NT2/D1 (cell line): ENCODE measurements at regions not wholly inside any gene's neighbourhood (a gene's known extent, or its start where the extent isn't known, plus 50 kb on each side); places are given as distances from the start of the nearest gene placed in this dataset.

Experiments used
- SUZ12 ChIP-seq: IDR thresholded peaks from 2 replicates; pipeline ENCODE4 v1.6.1; 2011; ENCODE audit not compliant: insufficient read length, insufficient read depth; ENCODE audit errors: extremely low read depth
- YY1 ChIP-seq: IDR thresholded peaks from 2 replicates; pipeline ENCODE4 v1.6.1; 2011; ENCODE audit not compliant: insufficient read length, insufficient read depth
- ZNF274 ChIP-seq: IDR thresholded peaks from 2 replicates; pipeline ENCODE4 v1.6.1; 2011; ENCODE audit warnings: mild to moderate bottlenecking, low read depth, low read length

DNA sequence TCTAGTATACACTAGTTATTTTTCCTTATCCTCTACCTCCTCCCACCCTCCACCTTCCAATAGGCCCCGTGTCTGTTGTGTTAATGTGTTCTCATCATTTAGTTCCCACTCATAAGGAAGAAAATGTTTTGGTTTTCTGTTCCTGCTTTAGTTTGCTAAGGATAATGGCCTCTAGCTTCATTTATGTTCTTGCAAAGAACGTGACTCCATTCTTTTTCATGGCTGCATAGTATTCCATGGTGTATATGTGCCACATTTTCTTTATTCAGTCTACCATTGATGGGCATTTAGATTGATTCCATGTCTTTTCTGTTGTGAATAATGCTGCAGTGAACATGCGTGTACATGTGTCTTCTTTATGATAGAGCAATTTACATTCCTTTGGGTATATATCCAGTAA is 146.5 kb upstream of the GAS1 start:
- TF ChIP-seq SUZ12: no peak
- no peak for TF ChIP-seq ZNF274
- no peak for TF ChIP-seq YY1
